GM23338 (cell line): ENCODE measurements at regions not wholly inside any gene's neighbourhood (a gene's known extent, or its start where the extent isn't known, plus 50 kb on each side); places are given as distances from the start of the nearest gene placed in this dataset.

Experiments
- ATAC-seq: fragments of 200-7000 bp; cut with Tn5 transposase; 3 replicates; pipeline ENCODE4 v1.9.1; 2020
- DNase-seq: peaks from one replicate; pipeline ENCODE4 v3.0.0-alpha.2; 2015; ENCODE audit warnings: low spot score
- H2AFZ ChIP-seq: fragments of 200-600 bp; sonication (generic); 2 replicates; pipeline ENCODE4 v1.8.0; 2016; ENCODE audit warnings: antibody characterized with exemption, mild to moderate bottlenecking, moderate library complexity
- H3F3A ChIP-seq: fragments of 200-600 bp; sonication (generic); replicated peaks from 2 replicates; pipeline ENCODE4 v1.8.0; 2017; ENCODE audit warnings: antibody characterized with exemption, mixed run types, low read depth
- H3K27ac ChIP-seq: fragments of 200-600 bp; sonication (generic); 2 replicates; pipeline ENCODE4 v1.6.1; 2016; ENCODE audit warnings: low read depth
- H3K27me3 ChIP-seq: fragments of 200-600 bp; sonication (generic); 2 replicates; pipeline ENCODE4 v1.8.0; 2016; ENCODE audit warnings: mild to moderate bottlenecking, mixed run types, moderate library complexity; ENCODE audit not compliant: insufficient read depth
- H3K36me3 ChIP-seq: fragments of 200-600 bp; sonication (generic); 2 replicates; pipeline ENCODE4 v1.8.0; 2016; ENCODE audit warnings: mild to moderate bottlenecking; ENCODE audit not compliant: insufficient read depth
- H3K4me1 ChIP-seq: fragments of 200-600 bp; sonication (generic); 2 replicates; pipeline ENCODE4 v1.8.0; 2016; ENCODE audit warnings: mild to moderate bottlenecking, moderate library complexity; ENCODE audit not compliant: insufficient read depth
- H3K4me2 ChIP-seq: fragments of 200-600 bp; sonication (generic); 2 replicates; pipeline ENCODE4 v1.7.1; 2017; ENCODE audit warnings: mixed run types
- H3K4me3 ChIP-seq: fragments of 200-600 bp; sonication (generic); 2 replicates; pipeline ENCODE4 v1.6.1; 2016; ENCODE audit warnings: mixed run types
- H3K79me2 ChIP-seq: fragments of 200-600 bp; sonication (generic); replicated peaks from 2 replicates; pipeline ENCODE4 v1.8.0; 2017; ENCODE audit warnings: mild to moderate bottlenecking; ENCODE audit not compliant: insufficient read depth
- H3K9me2 ChIP-seq: fragments of 200-600 bp; sonication (generic); 2 replicates; pipeline ENCODE4 v1.8.0; 2017; ENCODE audit not compliant: insufficient read depth
- H4K20me1 ChIP-seq: fragments of 200-600 bp; sonication (generic); replicated peaks from 2 replicates; pipeline ENCODE4 v1.8.0; 2017; ENCODE audit warnings: mild to moderate bottlenecking; ENCODE audit not compliant: insufficient read depth
- H3K27ac Mint-ChIP-seq: 2 replicates; pipeline ENCODE4 v1.8.0; 2020; ENCODE audit warnings: inconsistent platforms, mild to moderate bottlenecking, moderate library complexity, mixed read lengths
- H3K27me3 Mint-ChIP-seq: 3 replicates; pipeline ENCODE4 v1.8.0; 2022; ENCODE audit warnings: low read depth, mild to moderate bottlenecking, moderate library complexity, mixed read lengths, inconsistent platforms; ENCODE audit not compliant: insufficient read depth, poor library complexity
- H3K36me3 Mint-ChIP-seq: 3 replicates; pipeline ENCODE4 v1.8.0; 2021; ENCODE audit warnings: low read depth, mild to moderate bottlenecking, inconsistent platforms, moderate library complexity, mixed read lengths
- H3K4me1 Mint-ChIP-seq: 3 replicates; pipeline ENCODE4 v1.8.0; 2020; ENCODE audit warnings: mild to moderate bottlenecking, inconsistent platforms, mixed read lengths
- H3K4me3 Mint-ChIP-seq: 3 replicates; pipeline ENCODE4 v1.8.0; 2021; ENCODE audit warnings: moderate library complexity, mild to moderate bottlenecking, inconsistent platforms, mixed read lengths
- H3K9me3 Mint-ChIP-seq: 3 replicates; pipeline ENCODE4 v1.8.0; 2020; ENCODE audit warnings: moderate library complexity, mild to moderate bottlenecking, inconsistent platforms, mixed read lengths
- CREB1 ChIP-seq: fragments of 250-450 bp; sonication (Bioruptor Pico); IDR thresholded peaks from 2 replicates; pipeline ENCODE4 v1.5.0; 2020; ENCODE audit warnings: low read depth, mild to moderate bottlenecking, moderate library complexity
- EZH2 ChIP-seq: fragments of 200-600 bp; sonication (generic); IDR thresholded peaks from one replicate; pipeline ENCODE4 v1.8.0; 2017; ENCODE audit warnings: antibody characterized with exemption, mild to moderate bottlenecking, low read depth; ENCODE audit not compliant: unreplicated experiment
- EZH2phosphoT487 ChIP-seq: fragments of 200-600 bp; sonication (generic); IDR thresholded peaks from one replicate; pipeline ENCODE4 v1.8.1; 2018; ENCODE audit warnings: antibody characterized with exemption; ENCODE audit not compliant: unreplicated experiment
- JUNB ChIP-seq: IDR thresholded peaks from one replicate; pipeline ENCODE4 v1.6.1; 2016; ENCODE audit warnings: antibody characterized with exemption; ENCODE audit not compliant: unreplicated experiment
- NANOG ChIP-seq: IDR thresholded peaks from 2 replicates; pipeline ENCODE4 v1.6.1; 2016; ENCODE audit warnings: antibody characterized with exemption, borderline replicate concordance
- STAT1 ChIP-seq: IDR thresholded peaks from one replicate; pipeline ENCODE4 v1.6.1; 2016; ENCODE audit warnings: antibody characterized with exemption; ENCODE audit not compliant: unreplicated experiment
- ZNF114 ChIP-seq: fragments of 250-450 bp; sonication (Bioruptor Pico); IDR thresholded peaks from 2 replicates; pipeline ENCODE4 v1.5.0; 2020; ENCODE audit warnings: mild to moderate bottlenecking, moderate library complexity
- ZNF331 ChIP-seq: fragments of 250-450 bp; sonication (Bioruptor Pico); IDR thresholded peaks from 2 replicates; pipeline ENCODE4 v1.5.0; 2020; ENCODE audit warnings: low read depth, mild to moderate bottlenecking, moderate library complexity
- TF ChIP-seq, protein P1 (sequence below): IDR thresholded peaks from one replicate; pipeline ENCODE4 v1.6.1; 2018; ENCODE audit warnings: antibody characterized with exemption; ENCODE audit not compliant: unreplicated experiment
- TF ChIP-seq, protein P2 (sequence below), 2 experiments: fragments of 200-600 bp in 1 of 2; sonication (generic) in 1 of 2; conservative IDR thresholded peaks; 2 replicates each; pipeline versions ENCODE4 v1.5.1 to v1.6.1; 2016 to 2017; ENCODE audit warnings: antibody characterized with exemption in 2 of 2, low read depth in 2 of 2, mild to moderate bottlenecking in 2 of 2, moderate library complexity in 1 of 2
- TF ChIP-seq, protein P3 (sequence below): IDR thresholded peaks from 2 replicates; pipeline ENCODE4 v1.6.1; 2016; ENCODE audit warnings: antibody characterized with exemption

DNA sequence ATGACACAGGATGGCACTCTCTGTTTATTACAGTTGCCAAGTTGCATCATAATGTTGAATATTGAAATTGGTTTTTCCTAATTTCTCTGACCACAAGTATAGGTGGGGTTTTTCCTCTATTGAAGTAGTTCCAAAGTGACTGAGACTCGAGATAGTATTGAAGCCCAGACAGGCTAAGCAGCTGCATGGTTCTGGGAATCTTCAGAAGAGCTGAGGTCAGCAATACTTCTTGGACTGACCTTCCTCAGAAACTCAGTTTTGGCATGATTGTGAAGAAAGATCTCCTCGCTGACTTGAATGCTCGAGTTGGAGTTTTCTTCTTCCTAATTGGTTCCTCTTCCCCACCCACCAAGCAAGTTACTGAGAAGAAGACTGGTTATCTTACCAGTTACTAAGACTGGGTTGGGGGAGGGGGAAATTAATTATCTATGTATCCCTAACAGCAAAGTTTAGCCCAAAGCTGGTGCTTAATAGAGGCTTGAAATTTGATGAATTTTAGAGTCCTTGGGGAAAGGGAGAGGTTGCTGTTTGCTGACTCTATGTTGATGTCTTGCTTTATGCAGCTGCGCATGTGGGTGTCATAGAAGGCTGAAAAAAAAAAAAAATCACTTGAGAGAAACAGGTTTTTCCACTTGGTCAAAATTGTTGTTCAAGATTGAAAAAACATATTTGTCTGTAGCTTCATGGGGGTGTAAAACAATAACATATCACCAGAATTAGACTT, 91.1 kb downstream of the P2RY10 start (continued):
- TF ChIP-seq, protein P1, sequence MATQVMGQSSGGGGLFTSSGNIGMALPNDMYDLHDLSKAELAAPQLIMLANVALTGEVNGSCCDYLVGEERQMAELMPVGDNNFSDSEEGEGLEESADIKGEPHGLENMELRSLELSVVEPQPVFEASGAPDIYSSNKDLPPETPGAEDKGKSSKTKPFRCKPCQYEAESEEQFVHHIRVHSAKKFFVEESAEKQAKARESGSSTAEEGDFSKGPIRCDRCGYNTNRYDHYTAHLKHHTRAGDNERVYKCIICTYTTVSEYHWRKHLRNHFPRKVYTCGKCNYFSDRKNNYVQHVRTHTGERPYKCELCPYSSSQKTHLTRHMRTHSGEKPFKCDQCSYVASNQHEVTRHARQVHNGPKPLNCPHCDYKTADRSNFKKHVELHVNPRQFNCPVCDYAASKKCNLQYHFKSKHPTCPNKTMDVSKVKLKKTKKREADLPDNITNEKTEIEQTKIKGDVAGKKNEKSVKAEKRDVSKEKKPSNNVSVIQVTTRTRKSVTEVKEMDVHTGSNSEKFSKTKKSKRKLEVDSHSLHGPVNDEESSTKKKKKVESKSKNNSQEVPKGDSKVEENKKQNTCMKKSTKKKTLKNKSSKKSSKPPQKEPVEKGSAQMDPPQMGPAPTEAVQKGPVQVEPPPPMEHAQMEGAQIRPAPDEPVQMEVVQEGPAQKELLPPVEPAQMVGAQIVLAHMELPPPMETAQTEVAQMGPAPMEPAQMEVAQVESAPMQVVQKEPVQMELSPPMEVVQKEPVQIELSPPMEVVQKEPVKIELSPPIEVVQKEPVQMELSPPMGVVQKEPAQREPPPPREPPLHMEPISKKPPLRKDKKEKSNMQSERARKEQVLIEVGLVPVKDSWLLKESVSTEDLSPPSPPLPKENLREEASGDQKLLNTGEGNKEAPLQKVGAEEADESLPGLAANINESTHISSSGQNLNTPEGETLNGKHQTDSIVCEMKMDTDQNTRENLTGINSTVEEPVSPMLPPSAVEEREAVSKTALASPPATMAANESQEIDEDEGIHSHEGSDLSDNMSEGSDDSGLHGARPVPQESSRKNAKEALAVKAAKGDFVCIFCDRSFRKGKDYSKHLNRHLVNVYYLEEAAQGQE: no peak
- TF ChIP-seq ZNF114 (no peak), EZH2phosphoT487 (no peak), EZH2 (no peak)
- TF ChIP-seq, protein P2, sequence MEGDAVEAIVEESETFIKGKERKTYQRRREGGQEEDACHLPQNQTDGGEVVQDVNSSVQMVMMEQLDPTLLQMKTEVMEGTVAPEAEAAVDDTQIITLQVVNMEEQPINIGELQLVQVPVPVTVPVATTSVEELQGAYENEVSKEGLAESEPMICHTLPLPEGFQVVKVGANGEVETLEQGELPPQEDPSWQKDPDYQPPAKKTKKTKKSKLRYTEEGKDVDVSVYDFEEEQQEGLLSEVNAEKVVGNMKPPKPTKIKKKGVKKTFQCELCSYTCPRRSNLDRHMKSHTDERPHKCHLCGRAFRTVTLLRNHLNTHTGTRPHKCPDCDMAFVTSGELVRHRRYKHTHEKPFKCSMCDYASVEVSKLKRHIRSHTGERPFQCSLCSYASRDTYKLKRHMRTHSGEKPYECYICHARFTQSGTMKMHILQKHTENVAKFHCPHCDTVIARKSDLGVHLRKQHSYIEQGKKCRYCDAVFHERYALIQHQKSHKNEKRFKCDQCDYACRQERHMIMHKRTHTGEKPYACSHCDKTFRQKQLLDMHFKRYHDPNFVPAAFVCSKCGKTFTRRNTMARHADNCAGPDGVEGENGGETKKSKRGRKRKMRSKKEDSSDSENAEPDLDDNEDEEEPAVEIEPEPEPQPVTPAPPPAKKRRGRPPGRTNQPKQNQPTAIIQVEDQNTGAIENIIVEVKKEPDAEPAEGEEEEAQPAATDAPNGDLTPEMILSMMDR (conservative IDR thresholded peaks at IDR 0.05; ENCODE audit: low read depth in 2 of 2): no peak

DNA sequence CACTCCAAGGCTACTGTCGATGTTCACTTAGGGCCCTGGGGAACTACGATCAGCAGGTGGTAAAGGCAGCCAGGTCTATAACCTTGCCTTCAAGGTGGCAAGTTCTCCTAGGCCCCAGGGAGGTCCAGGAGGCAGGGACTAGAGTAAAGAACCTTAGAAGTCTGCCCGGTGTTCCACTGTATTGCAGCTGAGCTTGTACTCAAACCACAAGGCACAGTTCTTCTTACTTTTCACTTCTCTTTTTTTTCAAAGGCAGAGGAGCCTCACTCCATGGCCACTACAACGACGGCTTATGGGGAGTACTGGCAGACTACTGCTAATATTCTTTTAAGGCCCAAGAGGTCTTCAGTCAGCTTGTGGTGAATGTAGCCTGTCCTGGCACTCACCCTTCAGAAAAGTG, 78.8 kb upstream of the GPR174 start:
- no peak overlapping the region for H2AFZ ChIP-seq
- no peaks in the 10 kb centered on the region for H3K27me3 ChIP-seq
- TF ChIP-seq, protein P2 (conservative IDR thresholded peaks at IDR 0.05; ENCODE audit: low read depth in 2 of 2): no peak
- TF ChIP-seq STAT1: no peak
- TF ChIP-seq NANOG: no peak
- TF ChIP-seq CREB1 (CRISPR knock-in tag): no peak
- no peak for TF ChIP-seq ZNF114
- no peak for TF ChIP-seq ZNF331 (CRISPR knock-in tag)
- TF ChIP-seq, protein P1: no peak
- TF ChIP-seq, protein P3, sequence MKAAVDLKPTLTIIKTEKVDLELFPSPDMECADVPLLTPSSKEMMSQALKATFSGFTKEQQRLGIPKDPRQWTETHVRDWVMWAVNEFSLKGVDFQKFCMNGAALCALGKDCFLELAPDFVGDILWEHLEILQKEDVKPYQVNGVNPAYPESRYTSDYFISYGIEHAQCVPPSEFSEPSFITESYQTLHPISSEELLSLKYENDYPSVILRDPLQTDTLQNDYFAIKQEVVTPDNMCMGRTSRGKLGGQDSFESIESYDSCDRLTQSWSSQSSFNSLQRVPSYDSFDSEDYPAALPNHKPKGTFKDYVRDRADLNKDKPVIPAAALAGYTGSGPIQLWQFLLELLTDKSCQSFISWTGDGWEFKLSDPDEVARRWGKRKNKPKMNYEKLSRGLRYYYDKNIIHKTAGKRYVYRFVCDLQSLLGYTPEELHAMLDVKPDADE: no peak
- TF ChIP-seq JUNB: no peak
- no peak overlapping the region for H3K27ac Mint-ChIP-seq
- no peaks in the 10 kb centered on the region for H3K79me2 ChIP-seq
- H3K36me3 ChIP-seq: no peaks in the 10 kb centered on the region
- no peak for ATAC-seq
- no peak overlapping the region for H3K4me3 ChIP-seq
- peaks cover 5% of the 10 kb centered on the region; the same call in 2 of the 3 replicates for H3K9me3 Mint-ChIP-seq
- no peak overlapping the region for H3K4me3 Mint-ChIP-seq
- no peak overlapping the region for H3K27ac ChIP-seq
- H3K4me1 ChIP-seq: no peaks in the 10 kb centered on the region
- no peak overlapping the region for H3K4me2 ChIP-seq
- no peaks in the 10 kb centered on the region for H3K9me2 ChIP-seq
- no peaks in the 10 kb centered on the region for H3F3A ChIP-seq
- no peaks in the 10 kb centered on the region for H4K20me1 ChIP-seq
- H3K36me3 Mint-ChIP-seq: peaks cover 2% of the 10 kb centered on the region; the same call in 1 of the 3 replicates
- no peak for DNase-seq
- H3K27me3 Mint-ChIP-seq: no peaks in the 10 kb centered on the region
- H3K4me1 Mint-ChIP-seq: no peaks in the 10 kb centered on the region
